ENCODE measurements at regions not wholly inside any gene's neighbourhood (a gene's known extent, or its start where the extent isn't known, plus 50 kb on each side); places are given as distances from the start of the nearest gene placed in this dataset.

DNA sequence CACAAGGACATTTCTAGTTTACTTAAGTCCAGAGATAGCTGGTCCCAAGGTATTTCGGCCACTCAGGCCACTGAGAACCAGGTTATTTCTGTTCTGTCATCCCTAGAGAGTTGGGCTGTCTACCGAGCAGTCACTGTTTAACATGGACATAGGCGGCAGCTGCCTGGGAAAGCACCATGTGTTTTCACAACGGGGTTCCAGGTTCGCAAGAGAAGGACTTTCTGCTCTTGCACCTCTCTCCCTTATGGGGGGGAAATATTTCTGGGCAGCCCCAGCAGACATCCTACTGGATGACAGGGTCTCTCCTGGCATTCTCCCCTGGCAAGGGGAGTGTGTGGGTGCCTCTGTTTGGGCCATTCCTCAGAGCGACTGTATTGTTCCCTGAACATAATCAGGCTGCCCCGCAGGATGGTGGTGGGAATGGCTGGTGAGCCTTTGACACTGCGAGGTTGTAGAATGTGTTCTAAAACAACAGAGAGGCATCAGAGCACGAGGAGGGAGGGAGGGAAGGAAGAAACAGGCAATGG lies 64.4 kb upstream of the DUSP22 start:
- TF ChIP-seq, protein P1, sequence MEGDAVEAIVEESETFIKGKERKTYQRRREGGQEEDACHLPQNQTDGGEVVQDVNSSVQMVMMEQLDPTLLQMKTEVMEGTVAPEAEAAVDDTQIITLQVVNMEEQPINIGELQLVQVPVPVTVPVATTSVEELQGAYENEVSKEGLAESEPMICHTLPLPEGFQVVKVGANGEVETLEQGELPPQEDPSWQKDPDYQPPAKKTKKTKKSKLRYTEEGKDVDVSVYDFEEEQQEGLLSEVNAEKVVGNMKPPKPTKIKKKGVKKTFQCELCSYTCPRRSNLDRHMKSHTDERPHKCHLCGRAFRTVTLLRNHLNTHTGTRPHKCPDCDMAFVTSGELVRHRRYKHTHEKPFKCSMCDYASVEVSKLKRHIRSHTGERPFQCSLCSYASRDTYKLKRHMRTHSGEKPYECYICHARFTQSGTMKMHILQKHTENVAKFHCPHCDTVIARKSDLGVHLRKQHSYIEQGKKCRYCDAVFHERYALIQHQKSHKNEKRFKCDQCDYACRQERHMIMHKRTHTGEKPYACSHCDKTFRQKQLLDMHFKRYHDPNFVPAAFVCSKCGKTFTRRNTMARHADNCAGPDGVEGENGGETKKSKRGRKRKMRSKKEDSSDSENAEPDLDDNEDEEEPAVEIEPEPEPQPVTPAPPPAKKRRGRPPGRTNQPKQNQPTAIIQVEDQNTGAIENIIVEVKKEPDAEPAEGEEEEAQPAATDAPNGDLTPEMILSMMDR (IDR thresholded peaks at IDR 0.05; ENCODE audit: poor library complexity, severe bottlenecking) = no peak
- TF ChIP-seq, protein P2, sequence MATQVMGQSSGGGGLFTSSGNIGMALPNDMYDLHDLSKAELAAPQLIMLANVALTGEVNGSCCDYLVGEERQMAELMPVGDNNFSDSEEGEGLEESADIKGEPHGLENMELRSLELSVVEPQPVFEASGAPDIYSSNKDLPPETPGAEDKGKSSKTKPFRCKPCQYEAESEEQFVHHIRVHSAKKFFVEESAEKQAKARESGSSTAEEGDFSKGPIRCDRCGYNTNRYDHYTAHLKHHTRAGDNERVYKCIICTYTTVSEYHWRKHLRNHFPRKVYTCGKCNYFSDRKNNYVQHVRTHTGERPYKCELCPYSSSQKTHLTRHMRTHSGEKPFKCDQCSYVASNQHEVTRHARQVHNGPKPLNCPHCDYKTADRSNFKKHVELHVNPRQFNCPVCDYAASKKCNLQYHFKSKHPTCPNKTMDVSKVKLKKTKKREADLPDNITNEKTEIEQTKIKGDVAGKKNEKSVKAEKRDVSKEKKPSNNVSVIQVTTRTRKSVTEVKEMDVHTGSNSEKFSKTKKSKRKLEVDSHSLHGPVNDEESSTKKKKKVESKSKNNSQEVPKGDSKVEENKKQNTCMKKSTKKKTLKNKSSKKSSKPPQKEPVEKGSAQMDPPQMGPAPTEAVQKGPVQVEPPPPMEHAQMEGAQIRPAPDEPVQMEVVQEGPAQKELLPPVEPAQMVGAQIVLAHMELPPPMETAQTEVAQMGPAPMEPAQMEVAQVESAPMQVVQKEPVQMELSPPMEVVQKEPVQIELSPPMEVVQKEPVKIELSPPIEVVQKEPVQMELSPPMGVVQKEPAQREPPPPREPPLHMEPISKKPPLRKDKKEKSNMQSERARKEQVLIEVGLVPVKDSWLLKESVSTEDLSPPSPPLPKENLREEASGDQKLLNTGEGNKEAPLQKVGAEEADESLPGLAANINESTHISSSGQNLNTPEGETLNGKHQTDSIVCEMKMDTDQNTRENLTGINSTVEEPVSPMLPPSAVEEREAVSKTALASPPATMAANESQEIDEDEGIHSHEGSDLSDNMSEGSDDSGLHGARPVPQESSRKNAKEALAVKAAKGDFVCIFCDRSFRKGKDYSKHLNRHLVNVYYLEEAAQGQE (IDR thresholded peaks at IDR 0.05; ENCODE audit: borderline replicate concordance) = no peak
- no peak for TF ChIP-seq EZH2 (IDR thresholded peaks at IDR 0.05; ENCODE audit: borderline replicate concordance, insufficient read depth, low read length, poor library complexity, severe bottlenecking)
- no peak for TF ChIP-seq RAD21 (conservative IDR thresholded peaks at IDR 0.05)
- TF ChIP-seq POLR2AphosphoS5 (IDR thresholded peaks at IDR 0.05) = no peak

All from neural cell (in vitro differentiated cells).